Esophagus (tissue), 2 donors: ENCODE measurements at regions not wholly inside any gene's neighbourhood (a gene's known extent, or its start where the extent isn't known, plus 50 kb on each side); places are given as distances from the start of the nearest gene placed in this dataset.

ENCODE experiments used
- H3K27ac ChIP-seq, 2 donors: one replicate each; pipeline ENCODE4 v1.5.1; 2013; ENCODE audit warnings: low read depth in 2 of 2, mild to moderate bottlenecking in 2 of 2, inconsistent platforms in 1 of 2, low read length in 1 of 2, moderate library complexity in 1 of 2
- H3K27me3 ChIP-seq, 2 donors: one replicate each; pipeline ENCODE4 v1.6.1; 2013; ENCODE audit warnings: low read length in 2 of 2, control low read depth in 1 of 2, mild to moderate bottlenecking in 1 of 2; ENCODE audit not compliant: insufficient read depth in 2 of 2, control insufficient read depth in 1 of 2
- H3K36me3 ChIP-seq, 2 donors: one replicate each; pipeline ENCODE4 v1.6.1; 2013; ENCODE audit warnings: low read length in 1 of 2; ENCODE audit not compliant: control insufficient read depth in 2 of 2, insufficient read depth in 2 of 2
- H3K4me1 ChIP-seq, 2 donors: one replicate each; pipeline ENCODE4 v1.6.1; 2013; ENCODE audit warnings: low read length in 1 of 2; ENCODE audit not compliant: control insufficient read depth in 2 of 2, insufficient read depth in 2 of 2
- H3K4me3 ChIP-seq, 2 donors: one replicate each; pipeline ENCODE4 v1.5.1; 2013; ENCODE audit warnings: low read length in 2 of 2, mild to moderate bottlenecking in 2 of 2, low read depth in 1 of 2, moderate library complexity in 1 of 2
- H3K9me3 ChIP-seq, 2 donors: one replicate each; pipeline ENCODE4 v1.6.1; 2013; ENCODE audit warnings: mild to moderate bottlenecking in 2 of 2, low read depth in 1 of 2, low read length in 1 of 2, moderate library complexity in 1 of 2; ENCODE audit not compliant: control insufficient read depth in 2 of 2, insufficient read depth in 1 of 2
- WGBS, 2 donors: extraction: QIAGEN DNeasy Blood & Tissue Kit; methylation state at CpG; one replicate each; pipeline ENCODE4 v1.1.7; 2013; 5-methylcytosine and 5-hydroxymethylcytosine counted together
- donor health status: healthy with polysubstance abuse.
- donor health status: Bipolar disorder and iron deficiency.

DNA sequence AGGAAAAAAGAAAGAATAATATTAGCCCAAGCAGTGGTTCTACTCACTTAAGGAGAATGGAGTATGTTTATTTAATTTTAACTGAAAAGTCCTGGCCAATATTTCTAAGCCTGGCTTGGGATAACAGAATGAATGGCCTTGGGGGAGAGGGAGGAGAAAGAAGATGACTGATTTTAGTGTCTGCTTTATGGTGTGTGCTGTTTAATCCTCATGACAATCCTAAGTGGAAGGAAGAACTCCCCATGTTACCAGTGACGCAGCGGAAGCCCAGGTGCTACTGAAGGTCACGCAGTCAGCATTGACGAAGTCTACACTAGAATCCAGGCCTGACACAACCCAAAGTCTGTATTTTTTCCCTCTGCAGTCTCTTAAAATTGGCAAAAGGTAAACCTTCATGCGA lies 50.5 kb downstream of the PALM2AKAP2 start:
- no peak overlapping the region for H3K27ac ChIP-seq
- 85 to 87% methylated on average over 5 of the region's 5 CpGs for WGBS, 2 donors

GRCh38 chr9:109831998-109832658 lies 52.1 kb downstream of the PALM2AKAP2 start:
- WGBS, 2 donors = 66 to 76% methylated on average over 6 of the region's 6 CpGs
- H3K27ac ChIP-seq = no peak overlapping the region
- H3K27me3 ChIP-seq = no peaks in the 10 kb centered on the region

More for the DNA sequence above, 50.5 kb downstream of the PALM2AKAP2 start:
- no peak overlapping the region for H3K4me3 ChIP-seq
- H3K9me3 ChIP-seq = peaks cover 0 to 3% of the 10 kb centered on the region in 2 donors
- H3K36me3 ChIP-seq = no peaks in the 10 kb centered on the region
- no peaks in the 10 kb centered on the region for H3K27me3 ChIP-seq
- no peaks in the 10 kb centered on the region for H3K4me1 ChIP-seq

GRCh38 chr9:109834855-109835254 lies 54.9 kb downstream of the PALM2AKAP2 start:
- no peaks in the 10 kb centered on the region for H3K27me3 ChIP-seq
- no peaks in the 10 kb centered on the region for H3K4me1 ChIP-seq
- WGBS, 2 donors = 78 to 90% methylated on average over 2 of the region's 2 CpGs
- H3K36me3 ChIP-seq = no peaks in the 10 kb centered on the region
- H3K27ac ChIP-seq = no peak overlapping the region
- H3K9me3 ChIP-seq = peaks cover 0 to 3% of the 10 kb centered on the region in 2 donors
- H3K4me3 ChIP-seq = no peak overlapping the region

More at GRCh38 chr9:109831998-109832658, 52.1 kb downstream of the PALM2AKAP2 start:
- Histone ChIP-seq H3K4me3 (no peak overlapping the region), H3K4me1 (no peaks in the 10 kb centered on the region), H3K36me3 (no peaks in the 10 kb centered on the region), H3K9me3 (peaks cover 0 to 3% of the 10 kb centered on the region in 2 donors)

DNA sequence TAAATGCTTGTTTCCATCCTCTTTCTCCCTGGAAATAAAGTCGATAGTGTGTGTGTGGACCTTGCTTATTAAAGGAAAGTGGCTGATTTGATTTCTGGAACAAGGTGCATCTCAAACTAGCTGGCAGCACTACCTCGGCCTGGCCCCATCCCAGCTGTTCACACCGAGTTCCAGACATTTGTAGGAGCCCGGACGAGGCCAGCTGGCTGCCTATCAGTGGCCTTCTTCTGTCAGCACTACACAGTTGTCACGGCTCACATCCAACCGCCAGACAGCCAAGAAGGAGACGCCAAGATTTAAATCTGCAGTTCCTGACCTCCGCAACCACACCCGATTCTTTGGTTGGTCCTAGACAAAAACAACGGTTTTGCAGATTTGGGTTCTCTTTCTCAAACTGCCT lies 63.6 kb downstream of the PALM2AKAP2 start:
- no peaks in the 10 kb centered on the region for H3K4me1 ChIP-seq
- H3K27me3 ChIP-seq = no peaks in the 10 kb centered on the region
- H3K9me3 ChIP-seq = no peaks in the 10 kb centered on the region
- WGBS, 2 donors = 31 to 53% methylated on average over 11 of the region's 11 CpGs
- no peak overlapping the region for H3K4me3 ChIP-seq
- H3K36me3 ChIP-seq = no peaks in the 10 kb centered on the region
- H3K27ac ChIP-seq = no peak overlapping the region

DNA sequence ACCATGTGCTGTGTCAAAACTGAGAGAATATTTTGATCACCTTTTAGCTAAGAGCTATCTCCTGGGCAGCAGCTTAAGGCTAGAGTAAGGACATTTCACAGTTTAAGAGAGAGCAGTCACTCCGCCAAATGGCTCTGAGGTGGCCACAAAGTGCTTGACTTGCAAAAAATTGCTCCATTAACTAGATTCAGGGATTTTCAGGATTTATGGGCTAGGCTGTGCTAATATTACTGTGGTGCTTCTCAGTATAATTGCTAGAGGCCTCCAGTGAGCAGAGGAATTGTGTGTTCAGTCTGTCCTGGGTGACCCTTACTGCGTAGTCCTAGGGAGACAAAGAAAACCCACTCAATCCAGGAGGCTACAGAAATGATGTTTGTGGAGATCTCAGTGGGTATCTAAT lies 65.2 kb downstream of the PALM2AKAP2 start:
- Histone ChIP-seq H3K27ac (no peak overlapping the region), H3K4me3 (no peak overlapping the region), H3K4me1 (no peaks in the 10 kb centered on the region), H3K9me3 (no peaks in the 10 kb centered on the region), H3K36me3 (no peaks in the 10 kb centered on the region), H3K27me3 (no peaks in the 10 kb centered on the region)
- WGBS, 2 donors = 86 to 97% methylated on average over 2 of the region's 2 CpGs

DNA sequence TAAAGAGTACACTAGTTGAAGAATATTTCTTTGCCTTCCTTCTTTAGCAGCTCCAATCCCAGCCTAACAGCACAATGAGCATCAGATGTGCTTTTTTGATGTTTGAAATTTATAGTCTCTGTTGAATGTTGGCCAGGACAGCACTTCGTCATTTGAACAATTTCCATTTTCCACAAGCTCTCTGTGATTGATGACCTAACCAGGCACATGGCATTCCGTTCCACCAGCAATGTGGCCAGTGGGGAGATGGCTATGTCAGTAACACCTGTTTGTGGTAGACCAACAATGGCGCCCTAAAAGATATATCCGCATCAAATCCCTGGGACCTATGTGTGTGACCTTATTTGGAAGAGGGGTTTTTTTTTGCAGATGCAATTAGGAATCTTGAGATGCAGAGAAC lies 66.8 kb downstream of the PALM2AKAP2 start:
- Histone ChIP-seq H3K27ac (no peak overlapping the region), H3K36me3 (no peaks in the 10 kb centered on the region), H3K4me3 (no peak overlapping the region), H3K9me3 (no peaks in the 10 kb centered on the region), H3K4me1 (no peaks in the 10 kb centered on the region), H3K27me3 (no peaks in the 10 kb centered on the region)
- WGBS, 2 donors = 62 to 75% methylated on average over 4 of the region's 4 CpGs

DNA sequence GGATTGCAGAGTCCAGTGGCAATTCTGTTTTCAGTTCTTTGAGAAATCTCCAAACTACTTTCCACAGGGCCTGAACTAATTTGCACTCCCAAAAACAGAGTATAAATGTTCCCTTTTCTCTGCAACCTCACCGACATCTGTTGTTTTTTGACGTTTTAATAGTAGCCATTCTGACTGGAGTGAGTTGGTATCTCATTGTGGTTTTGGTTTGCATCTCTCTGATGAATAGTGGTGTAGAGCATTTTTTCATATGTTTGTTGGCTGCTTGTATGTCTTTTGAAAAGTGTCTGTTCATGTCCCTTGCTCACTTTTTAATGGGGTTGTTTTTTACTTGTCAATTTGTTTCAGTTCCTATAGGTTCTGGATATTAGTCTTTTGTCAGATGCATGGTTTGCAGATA lies 72.6 kb downstream of the PALM2AKAP2 start:
- 90 to 91% methylated on average over 2 of the region's 2 CpGs for WGBS, 2 donors
- H3K27ac ChIP-seq = no peak overlapping the region
- H3K27me3 ChIP-seq = no peaks in the 10 kb centered on the region
- H3K4me1 ChIP-seq = no peaks in the 10 kb centered on the region
- H3K36me3 ChIP-seq = no peaks in the 10 kb centered on the region
- H3K4me3 ChIP-seq = no peak overlapping the region
- H3K9me3 ChIP-seq = no peaks in the 10 kb centered on the region

GRCh38 chr9:109855540-109855939 lies 75.5 kb downstream of the PALM2AKAP2 start:
- no peak overlapping the region for H3K27ac ChIP-seq
- H3K4me3 ChIP-seq = no peak overlapping the region
- H3K36me3 ChIP-seq = no peaks in the 10 kb centered on the region
- no peaks in the 10 kb centered on the region for H3K4me1 ChIP-seq
- no peaks in the 10 kb centered on the region for H3K27me3 ChIP-seq
- WGBS, 2 donors = 89 to 91% methylated on average over 2 of the region's 2 CpGs
- no peaks in the 10 kb centered on the region for H3K9me3 ChIP-seq

GRCh38 chr9:109856785-109857184 lies 76.8 kb downstream of the PALM2AKAP2 start:
- Histone ChIP-seq H3K27ac (no peak overlapping the region), H3K4me3 (no peak overlapping the region), H3K4me1 (no peaks in the 10 kb centered on the region), H3K36me3 (no peaks in the 10 kb centered on the region), H3K9me3 (no peaks in the 10 kb centered on the region), H3K27me3 (no peaks in the 10 kb centered on the region)
- WGBS, 2 donors = 61 to 73% methylated on average over 6 of the region's 6 CpGs

DNA sequence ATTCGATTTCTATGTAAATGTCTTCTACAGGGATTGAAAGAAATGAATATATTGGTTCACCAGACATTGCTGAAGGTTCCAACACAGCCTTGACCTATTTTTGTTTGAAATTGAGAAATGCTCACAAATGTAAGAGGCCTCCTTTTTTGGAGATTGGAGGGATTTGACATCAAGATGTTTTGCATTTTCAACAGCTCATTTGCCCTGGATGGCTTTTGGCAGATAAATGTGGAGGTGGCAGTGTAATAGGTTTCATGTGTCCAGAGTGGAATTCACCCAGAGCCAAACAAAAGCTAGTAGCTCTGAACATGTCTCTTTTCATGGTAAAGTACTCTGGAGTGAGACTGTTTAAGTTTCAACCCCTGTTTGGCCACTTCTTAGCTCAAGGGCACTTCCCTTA lies 77.3 kb downstream of the PALM2AKAP2 start:
- WGBS, 2 donors = 58 to 76% methylated on average over 1 of the region's 1 CpG
- Histone ChIP-seq H3K9me3 (no peaks in the 10 kb centered on the region), H3K36me3 (no peaks in the 10 kb centered on the region), H3K4me3 (no peak overlapping the region), H3K27me3 (no peaks in the 10 kb centered on the region), H3K4me1 (no peaks in the 10 kb centered on the region), H3K27ac (no peak overlapping the region)
